IMR-90 (cell line): ENCODE measurements at regions not wholly inside any gene's neighbourhood (a gene's known extent, or its start where the extent isn't known, plus 50 kb on each side); places are given as distances from the start of the nearest gene placed in this dataset.
A peak's percentile ranks its signal among the peaks of the same experiment; 100 is the strongest.

ENCODE experiments used
- ATAC-seq: fragments of 200-7000 bp; cut with Tn5 transposase; 2 replicates; pipeline ENCODE4 v1.9.1; 2020; ENCODE audit warnings: low read depth, mild to moderate bottlenecking, moderate library complexity
- BruUV-seq: library from RNA; stranded (reverse); fragments of 400-500 nt; replicated peaks from 2 replicates; lab custom pipeline; 2021; lab: Mats Ljungman, UMichigan
- CTCF ChIA-PET: fragments of 300-600 bp; formaldehyde crosslinking; extraction: SDS; loops from one replicate; lab custom pipeline; 2021; ENCODE audit warnings: antibody characterized with exemption; lab: Yijun Ruan, JAX
- POLR2A ChIA-PET: fragments of 300-600 bp; sonication (Branson Sonifier 250); formaldehyde crosslinking; loops from one replicate; lab custom pipeline; 2022; ENCODE audit warnings: antibody characterized with exemption; ENCODE audit not compliant: unreplicated experiment; lab: Charles Lee
- DNase-seq: peaks from one replicate; pipeline ENCODE4 v3.0.0; 2013
- H2AFZ ChIP-seq: replicated peaks from 2 replicates; pipeline ENCODE3; 2013; ENCODE audit warnings: low read length, mild to moderate bottlenecking; ENCODE audit not compliant: poor library complexity
- H2AK5ac ChIP-seq: 2 replicates; pipeline ENCODE4 v1.6.1; 2013; ENCODE audit warnings: low read depth, low read length, inconsistent platforms
- H2AK9ac ChIP-seq: replicated peaks from 2 replicates; pipeline ENCODE3; 2013; ENCODE audit warnings: mild to moderate bottlenecking, low read depth, low read length, moderate library complexity; ENCODE audit not compliant: poor library complexity
- H2BK120ac ChIP-seq: 2 replicates; pipeline ENCODE4 v1.6.1; 2013; ENCODE audit warnings: low read depth, low read length, inconsistent platforms
- H2BK15ac ChIP-seq: 3 replicates; pipeline ENCODE4 v1.6.1; 2013; ENCODE audit warnings: low read depth, low read length, inconsistent platforms
- H2BK20ac ChIP-seq: 2 replicates; pipeline ENCODE4 v1.6.1; 2013; ENCODE audit warnings: low read depth, mild to moderate bottlenecking, inconsistent platforms, low read length, moderate library complexity
- H2BK5ac ChIP-seq: 2 replicates; pipeline ENCODE4 v1.6.1; 2013; ENCODE audit warnings: mild to moderate bottlenecking, low read depth, low read length, inconsistent platforms; ENCODE audit not compliant: poor library complexity, severe bottlenecking
- H3K14ac ChIP-seq: replicated peaks from 2 replicates; pipeline ENCODE4 v1.6.1; 2013; ENCODE audit warnings: low read depth, low read length, inconsistent platforms
- H3K18ac ChIP-seq: 2 replicates; pipeline ENCODE4 v1.6.1; 2013; ENCODE audit warnings: low read depth, low read length, control low read depth
- H3K23ac ChIP-seq: 2 replicates; pipeline ENCODE4 v1.6.1; 2013; ENCODE audit warnings: low read depth, low read length, inconsistent platforms
- H3K27ac ChIP-seq: 2 replicates; pipeline ENCODE4 v1.5.1; 2013; ENCODE audit warnings: mild to moderate bottlenecking, control low read depth, low read length; ENCODE audit not compliant: insufficient read depth
- H3K27me3 ChIP-seq: 2 replicates; pipeline ENCODE4 v1.6.1; 2013; ENCODE audit warnings: low read length; ENCODE audit not compliant: control insufficient read depth, insufficient read depth
- H3K36me3 ChIP-seq: 2 replicates; pipeline ENCODE4 v1.6.1; 2013; ENCODE audit warnings: low read length, mixed read lengths; ENCODE audit not compliant: control insufficient read depth, insufficient read depth
- H3K4ac ChIP-seq: 2 replicates; pipeline ENCODE4 v1.6.1; 2013; ENCODE audit warnings: low read depth, low read length, inconsistent platforms
- H3K4me1 ChIP-seq: 2 replicates; pipeline ENCODE4 v1.6.1; 2013; ENCODE audit warnings: low read length, mixed read lengths; ENCODE audit not compliant: control insufficient read depth, insufficient read depth
- H3K4me2 ChIP-seq: 2 replicates; pipeline ENCODE4 v1.6.1; 2013; ENCODE audit warnings: low read depth, mild to moderate bottlenecking, control low read depth, low read length, moderate library complexity
- H3K4me3 ChIP-seq: 2 replicates; pipeline ENCODE4 v1.5.1; 2013; ENCODE audit warnings: low read depth, mild to moderate bottlenecking, control low read depth, low read length, moderate library complexity; ENCODE audit not compliant: insufficient read depth
- H3K56ac ChIP-seq: 2 replicates; pipeline ENCODE4 v1.6.1; 2013; ENCODE audit warnings: low read length, inconsistent platforms; ENCODE audit not compliant: insufficient read depth; ENCODE audit errors: extremely low read depth
- H3K79me1 ChIP-seq, 2 experiments: 2 replicates each; pipeline ENCODE4 v1.6.1; 2013; ENCODE audit warnings: low read length in 2 of 2, inconsistent platforms in 1 of 2, low read depth in 1 of 2
- H3K9ac ChIP-seq: 2 replicates; pipeline ENCODE4 v1.6.1; 2013; ENCODE audit warnings: low read depth, low read length, control low read depth
- H3K9me1 ChIP-seq: 2 replicates; pipeline ENCODE4 v1.6.1; 2013; ENCODE audit warnings: low read length, inconsistent platforms; ENCODE audit not compliant: insufficient read depth
- H3K9me3 ChIP-seq: 2 replicates; pipeline ENCODE4 v1.6.1; 2013; ENCODE audit warnings: low read length; ENCODE audit not compliant: control insufficient read depth, insufficient read depth
- H4K20me1 ChIP-seq: 2 replicates; pipeline ENCODE4 v1.6.1; 2013; ENCODE audit warnings: low read length, inconsistent platforms; ENCODE audit not compliant: insufficient read depth
- H4K5ac ChIP-seq: 2 replicates; pipeline ENCODE4 v1.6.1; 2013; ENCODE audit warnings: mild to moderate bottlenecking, low read depth, low read length, control low read depth
- H4K8ac ChIP-seq, 2 experiments: 2 replicates each; pipeline ENCODE4 v1.6.1; 2013; ENCODE audit warnings: low read depth in 2 of 2, low read length in 2 of 2, control low read depth in 1 of 2, inconsistent platforms in 1 of 2
- H4K91ac ChIP-seq: 2 replicates; pipeline ENCODE4 v1.6.1; 2013; ENCODE audit warnings: low read depth, low read length, inconsistent platforms; ENCODE audit not compliant: insufficient read depth
- CEBPB ChIP-seq: IDR thresholded peaks from 2 replicates; pipeline ENCODE4 v1.6.1; 2012; ENCODE audit warnings: low read depth, low read length, improper control_type of control experiment
- CHD1 ChIP-seq: IDR thresholded peaks from 2 replicates; pipeline ENCODE4 v1.6.1; 2012; ENCODE audit warnings: low read depth, low read length, improper control_type of control experiment
- MAFK ChIP-seq: IDR thresholded peaks from 2 replicates; pipeline ENCODE4 v1.6.1; 2012; ENCODE audit warnings: low read depth, low read length, improper control_type of control experiment
- SMC3 ChIP-seq: fragments of 150-350 bp; IDR thresholded peaks from 2 replicates; pipeline ENCODE4 v1.6.1; 2016; ENCODE audit warnings: low read depth, mild to moderate bottlenecking, antibody characterized with exemption, low read length, moderate library complexity
- WGBS, 2 experiments: methylation state at CpG; one replicate each; pipeline versions ENCODE4 v1.1.5 to v1.1.7; 2013; ENCODE audit warnings: missing lambda C conversion rate in 2 of 2; ENCODE audit not compliant: insufficient read length in 1 of 2; ENCODE audit errors: extremely low coverage in 2 of 2; 5-methylcytosine and 5-hydroxymethylcytosine counted together
- dilution Hi-C: fragments of 300-500 bp; cut with HindIII; formaldehyde crosslinking; loops from one replicate; pipeline ENCODE4 v1.14.3; 2018; ENCODE audit warnings: low sequenced_read_pairs; ENCODE audit not compliant: unreplicated experiment
- in situ Hi-C: fragments of 300-500 bp; cut with MboI; formaldehyde crosslinking; loops from 3 replicates; pipeline ENCODE4 v1.14.3; 2019; ENCODE audit warnings: low sequenced_read_pairs, inconsistent platforms, mixed read lengths
- intact Hi-C: fragments of 100-400 bp; cut with micrococcal nuclease; formaldehyde crosslinking; loops from 2 replicates; pipeline ENCODE4 v1.10.0; 2022

GRCh38 chr6:53735896-53736295 is 58.9 kb upstream of the LRRC1 start:
- CTCF ChIA-PET, result interaction anchor here (1.3 to 2.5 kb wide), 3 partner anchors 10 to 243 kb away, joined by 5 to 16 read pairs (median 11); no protein-coding TSS in a partner anchor
- in situ Hi-C loops, result loop anchor here (10.0 kb wide), 1 partner anchor 571 kb away; no protein-coding TSS in a partner anchor
- Histone ChIP-seq H3K9me3 (no peaks in the 10 kb centered on the region), H3K36me3 (no peaks in the 10 kb centered on the region), H3K56ac (no peak overlapping the region), H2BK120ac (no peak overlapping the region), H3K27me3 (no peaks in the 10 kb centered on the region), H3K4ac (no peak overlapping the region), H2AK9ac (no peak overlapping the region), H2BK20ac (no peak overlapping the region), H3K18ac (no peak overlapping the region), H2AK5ac (no peak overlapping the region), H4K91ac (no peak overlapping the region), H3K14ac (0 out of 2 replicates have a peak overlapping the region, but pooled peaks have one; percentile 33), H4K20me1 (no peaks in the 10 kb centered on the region), H4K8ac (no peak overlapping the region), H2AFZ (no peak overlapping the region), H3K4me1 (peaks cover 7% of the 10 kb centered on the region), H3K9ac (no peak overlapping the region), H3K9me1 (peaks cover 6% of the 10 kb centered on the region; the same call in 1 of the 2 replicates), H3K4me2 (no peak overlapping the region), H4K5ac (no peak overlapping the region), H2BK5ac (no peak overlapping the region), H3K4me3 (no peak overlapping the region), H3K23ac (no peak overlapping the region), H3K27ac (no peak overlapping the region), H2BK15ac (no peak overlapping the region), H3K79me1 (no peaks in the 10 kb centered on the region)
- TF ChIP-seq CEBPB (no peak), SMC3 (no peak), CHD1 (no peak), MAFK (no peak)
- no TSS peak for BruUV-seq
- dilution Hi-C loops, result no loop called here
- ATAC-seq, result no peak
- WGBS, 2 experiments, result 92% methylated on average over 4 of the region's 4 CpGs; no CpG with 5 or more reads in 1 of the 2 experiments
- DNase-seq, result no peak
- intact Hi-C loops, result no loop called here
- POLR2A ChIA-PET, result no interaction called here
